H1 (cell line): ENCODE measurements at regions not wholly inside any gene's neighbourhood (a gene's known extent, or its start where the extent isn't known, plus 50 kb on each side); places are given as distances from the start of the nearest gene placed in this dataset.

Experiments used
- SIX5 ChIP-seq: IDR thresholded peaks from 2 replicates; pipeline ENCODE4 v1.6.1; 2011; ENCODE audit warnings: mild to moderate bottlenecking, low read depth, low read length
- TF ChIP-seq, protein P1 (sequence below): fragments of 300-600 bp; sonication (generic); IDR thresholded peaks from 2 replicates; pipeline ENCODE4 v1.7.1; 2012; ENCODE audit warnings: low read length, moderate library complexity, mild to moderate bottlenecking, inconsistent platforms; ENCODE audit not compliant: insufficient replicate concordance

DNA sequence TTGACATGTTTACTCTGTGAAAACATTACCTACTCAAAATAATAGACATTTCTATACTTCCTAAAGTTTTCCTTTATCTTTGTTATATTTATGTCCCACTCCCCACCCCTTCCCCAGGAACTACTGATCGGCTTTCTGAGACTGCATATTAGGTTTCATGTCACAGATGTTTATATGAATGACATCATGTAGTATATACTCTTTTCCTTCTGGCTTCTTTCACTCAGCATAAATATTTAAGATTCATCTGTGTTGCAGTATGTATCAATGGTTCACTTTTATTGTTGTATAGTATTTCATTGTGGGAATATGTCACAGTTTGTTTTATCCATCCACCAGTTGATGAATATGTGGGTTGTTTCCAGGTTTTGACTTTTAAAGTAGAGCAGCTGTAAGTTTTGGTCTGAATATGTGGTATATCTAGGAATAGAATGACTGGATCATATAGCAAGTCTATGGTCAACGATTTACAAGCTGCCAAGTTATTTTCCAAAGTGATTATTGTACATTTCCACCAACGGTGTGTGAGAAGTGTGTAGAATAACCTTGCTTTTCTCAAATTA, 73.8 kb upstream of the CAV2 start (continued):
- TF ChIP-seq, protein P1, sequence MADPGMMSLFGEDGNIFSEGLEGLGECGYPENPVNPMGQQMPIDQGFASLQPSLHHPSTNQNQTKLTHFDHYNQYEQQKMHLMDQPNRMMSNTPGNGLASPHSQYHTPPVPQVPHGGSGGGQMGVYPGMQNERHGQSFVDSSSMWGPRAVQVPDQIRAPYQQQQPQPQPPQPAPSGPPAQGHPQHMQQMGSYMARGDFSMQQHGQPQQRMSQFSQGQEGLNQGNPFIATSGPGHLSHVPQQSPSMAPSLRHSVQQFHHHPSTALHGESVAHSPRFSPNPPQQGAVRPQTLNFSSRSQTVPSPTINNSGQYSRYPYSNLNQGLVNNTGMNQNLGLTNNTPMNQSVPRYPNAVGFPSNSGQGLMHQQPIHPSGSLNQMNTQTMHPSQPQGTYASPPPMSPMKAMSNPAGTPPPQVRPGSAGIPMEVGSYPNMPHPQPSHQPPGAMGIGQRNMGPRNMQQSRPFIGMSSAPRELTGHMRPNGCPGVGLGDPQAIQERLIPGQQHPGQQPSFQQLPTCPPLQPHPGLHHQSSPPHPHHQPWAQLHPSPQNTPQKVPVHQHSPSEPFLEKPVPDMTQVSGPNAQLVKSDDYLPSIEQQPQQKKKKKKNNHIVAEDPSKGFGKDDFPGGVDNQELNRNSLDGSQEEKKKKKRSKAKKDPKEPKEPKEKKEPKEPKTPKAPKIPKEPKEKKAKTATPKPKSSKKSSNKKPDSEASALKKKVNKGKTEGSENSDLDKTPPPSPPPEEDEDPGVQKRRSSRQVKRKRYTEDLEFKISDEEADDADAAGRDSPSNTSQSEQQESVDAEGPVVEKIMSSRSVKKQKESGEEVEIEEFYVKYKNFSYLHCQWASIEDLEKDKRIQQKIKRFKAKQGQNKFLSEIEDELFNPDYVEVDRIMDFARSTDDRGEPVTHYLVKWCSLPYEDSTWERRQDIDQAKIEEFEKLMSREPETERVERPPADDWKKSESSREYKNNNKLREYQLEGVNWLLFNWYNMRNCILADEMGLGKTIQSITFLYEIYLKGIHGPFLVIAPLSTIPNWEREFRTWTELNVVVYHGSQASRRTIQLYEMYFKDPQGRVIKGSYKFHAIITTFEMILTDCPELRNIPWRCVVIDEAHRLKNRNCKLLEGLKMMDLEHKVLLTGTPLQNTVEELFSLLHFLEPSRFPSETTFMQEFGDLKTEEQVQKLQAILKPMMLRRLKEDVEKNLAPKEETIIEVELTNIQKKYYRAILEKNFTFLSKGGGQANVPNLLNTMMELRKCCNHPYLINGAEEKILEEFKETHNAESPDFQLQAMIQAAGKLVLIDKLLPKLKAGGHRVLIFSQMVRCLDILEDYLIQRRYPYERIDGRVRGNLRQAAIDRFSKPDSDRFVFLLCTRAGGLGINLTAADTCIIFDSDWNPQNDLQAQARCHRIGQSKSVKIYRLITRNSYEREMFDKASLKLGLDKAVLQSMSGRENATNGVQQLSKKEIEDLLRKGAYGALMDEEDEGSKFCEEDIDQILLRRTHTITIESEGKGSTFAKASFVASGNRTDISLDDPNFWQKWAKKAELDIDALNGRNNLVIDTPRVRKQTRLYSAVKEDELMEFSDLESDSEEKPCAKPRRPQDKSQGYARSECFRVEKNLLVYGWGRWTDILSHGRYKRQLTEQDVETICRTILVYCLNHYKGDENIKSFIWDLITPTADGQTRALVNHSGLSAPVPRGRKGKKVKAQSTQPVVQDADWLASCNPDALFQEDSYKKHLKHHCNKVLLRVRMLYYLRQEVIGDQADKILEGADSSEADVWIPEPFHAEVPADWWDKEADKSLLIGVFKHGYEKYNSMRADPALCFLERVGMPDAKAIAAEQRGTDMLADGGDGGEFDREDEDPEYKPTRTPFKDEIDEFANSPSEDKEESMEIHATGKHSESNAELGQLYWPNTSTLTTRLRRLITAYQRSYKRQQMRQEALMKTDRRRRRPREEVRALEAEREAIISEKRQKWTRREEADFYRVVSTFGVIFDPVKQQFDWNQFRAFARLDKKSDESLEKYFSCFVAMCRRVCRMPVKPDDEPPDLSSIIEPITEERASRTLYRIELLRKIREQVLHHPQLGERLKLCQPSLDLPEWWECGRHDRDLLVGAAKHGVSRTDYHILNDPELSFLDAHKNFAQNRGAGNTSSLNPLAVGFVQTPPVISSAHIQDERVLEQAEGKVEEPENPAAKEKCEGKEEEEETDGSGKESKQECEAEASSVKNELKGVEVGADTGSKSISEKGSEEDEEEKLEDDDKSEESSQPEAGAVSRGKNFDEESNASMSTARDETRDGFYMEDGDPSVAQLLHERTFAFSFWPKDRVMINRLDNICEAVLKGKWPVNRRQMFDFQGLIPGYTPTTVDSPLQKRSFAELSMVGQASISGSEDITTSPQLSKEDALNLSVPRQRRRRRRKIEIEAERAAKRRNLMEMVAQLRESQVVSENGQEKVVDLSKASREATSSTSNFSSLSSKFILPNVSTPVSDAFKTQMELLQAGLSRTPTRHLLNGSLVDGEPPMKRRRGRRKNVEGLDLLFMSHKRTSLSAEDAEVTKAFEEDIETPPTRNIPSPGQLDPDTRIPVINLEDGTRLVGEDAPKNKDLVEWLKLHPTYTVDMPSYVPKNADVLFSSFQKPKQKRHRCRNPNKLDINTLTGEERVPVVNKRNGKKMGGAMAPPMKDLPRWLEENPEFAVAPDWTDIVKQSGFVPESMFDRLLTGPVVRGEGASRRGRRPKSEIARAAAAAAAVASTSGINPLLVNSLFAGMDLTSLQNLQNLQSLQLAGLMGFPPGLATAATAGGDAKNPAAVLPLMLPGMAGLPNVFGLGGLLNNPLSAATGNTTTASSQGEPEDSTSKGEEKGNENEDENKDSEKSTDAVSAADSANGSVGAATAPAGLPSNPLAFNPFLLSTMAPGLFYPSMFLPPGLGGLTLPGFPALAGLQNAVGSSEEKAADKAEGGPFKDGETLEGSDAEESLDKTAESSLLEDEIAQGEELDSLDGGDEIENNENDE, result no peak
- no peak for TF ChIP-seq SIX5
